Ovary (tissue), 7 donors: ENCODE measurements at regions not wholly inside any gene's neighbourhood (a gene's known extent, or its start where the extent isn't known, plus 50 kb on each side); places are given as distances from the start of the nearest gene placed in this dataset.

Experiments used
- DNase-seq, 5 donors: peaks; one replicate each; pipeline ENCODE4 v3.0.0-alpha.2; 2019 to 2020
- H3K27ac ChIP-seq, 2 donors: fragments of 200-600 bp; one replicate each; pipeline versions ENCODE4 v1.5.1 to v1.8.0; 2019 to 2022
- H3K27me3 ChIP-seq: fragments of 200-600 bp; one replicate; pipeline ENCODE4 v1.8.0; 2022
- H3K36me3 ChIP-seq: fragments of 200-600 bp; sonication (generic); one replicate; pipeline ENCODE4 v1.5.1; 2019
- H3K4me1 ChIP-seq: one replicate; pipeline ENCODE4 v1.8.1; 2013; ENCODE audit warnings: mild to moderate bottlenecking, moderate library complexity; ENCODE audit not compliant: insufficient read depth
- H3K4me3 ChIP-seq: fragments of 200-600 bp; sonication (generic); one replicate; pipeline ENCODE4 v1.5.1; 2017
- H3K9me3 ChIP-seq, 2 donors: fragments of 200-600 bp in 1 of 2; sonication (generic) in 1 of 2; one replicate each; pipeline versions ENCODE4 v1.5.1 to v1.8.1; 2013 to 2019; ENCODE audit warnings: mild to moderate bottlenecking in 1 of 2, moderate library complexity in 1 of 2
- EP300 ChIP-seq: sonication (generic); formaldehyde crosslinking; IDR thresholded peaks from one replicate; pipeline ENCODE4 v1.6.1; 2017; ENCODE audit warnings: antibody characterized with exemption
- POLR2A ChIP-seq: fragments of 450-650 bp; IDR thresholded peaks from one replicate; pipeline ENCODE4 v1.6.1; 2017; ENCODE audit warnings: antibody characterized with exemption, mild to moderate bottlenecking, moderate library complexity
- WGBS, 3 donors: extraction: QIAGEN DNeasy Blood & Tissue Kit in 1 of 3; methylation state at CpG; one replicate each; pipeline versions ENCODE4 v1.1.5 to v1.1.7; 2013 to 2017; 5-methylcytosine and 5-hydroxymethylcytosine counted together
- intact Hi-C, 4 donors: fragments of 100-400 bp; cut with DNase I; formaldehyde crosslinking; loops; one replicate each; pipeline versions ENCODE4 v1.11.0 to v1.15.1; 2022 to 2023
- TF ChIP-seq, protein P1 (sequence below), 3 donors: fragments of 450-650 bp in 2 of 3; fragments of 200-600 bp in 1 of 3; IDR thresholded peaks; one replicate each; pipeline versions ENCODE4 v1.5.1 to v1.8.0; 2016 to 2022; ENCODE audit warnings: antibody characterized with exemption in 3 of 3, mild to moderate bottlenecking in 1 of 3
- donor health status: DM: no; HTN: no; CAD: no; lungs with moderate emphysema.
- donor health status: DM: no; HTN: no; CAD: no.
- donor health status: Bipolar disorder and iron deficiency.
- donor health status: DM: no; HTN: no; CAD: no.
- donor health status: DM: yes; HTN: yes; CAD: no.

DNA sequence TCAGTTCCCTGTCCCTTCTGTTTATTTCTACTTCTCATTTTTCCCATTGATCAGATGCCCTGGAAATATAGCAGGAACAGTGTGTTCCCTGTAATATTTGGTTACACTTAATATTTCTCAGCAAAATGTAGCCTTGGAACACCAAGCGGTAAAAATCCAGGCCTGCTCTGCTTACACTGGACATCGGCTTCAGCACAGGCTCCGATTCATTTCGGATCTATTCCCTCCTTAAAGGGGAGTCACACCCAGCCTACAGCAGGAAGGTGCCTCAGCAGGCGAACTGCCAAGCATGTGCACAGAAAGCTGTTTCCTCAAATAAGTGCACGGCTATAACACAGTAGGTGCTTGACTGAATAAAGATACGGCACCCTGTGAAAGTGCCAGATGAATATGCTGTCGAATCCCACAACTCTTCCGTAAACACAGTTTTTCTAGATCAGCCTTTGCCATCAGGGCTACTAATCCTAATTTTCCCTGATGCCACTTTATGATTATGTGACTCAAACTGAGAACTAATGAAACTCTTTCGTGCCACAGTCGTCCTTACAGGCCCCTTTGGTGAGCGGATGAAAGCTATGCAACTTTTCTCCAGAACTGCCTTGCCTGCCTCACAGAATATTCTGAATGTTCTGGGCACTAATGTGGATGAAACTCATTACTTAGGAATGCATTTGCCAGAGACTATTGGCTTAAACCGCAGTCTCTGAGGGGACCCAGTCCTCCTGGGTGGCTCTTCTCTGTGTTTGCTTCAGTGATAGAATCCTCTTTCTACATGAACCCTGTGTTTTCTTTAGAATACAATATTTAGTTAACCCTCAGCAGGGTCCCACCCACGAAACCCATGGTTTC lies 275.5 kb upstream of the RUNX1 start:
- Histone ChIP-seq H3K36me3 (no peaks in the 10 kb centered on the region), H3K9me3 (no peaks in the 10 kb centered on the region), H3K27me3 (no peaks in the 10 kb centered on the region), H3K4me1 (peaks cover 8% of the 10 kb centered on the region), H3K27ac (peak overlapping the region; percentile 7 to 33), H3K4me3 (no peak overlapping the region)
- intact Hi-C loops = no loop called here
- 50 to 62% (median 57%) methylated on average over 14 of the region's 14 CpGs for WGBS, 3 donors
- no peak for TF ChIP-seq POLR2A
- no peak for TF ChIP-seq EP300
- DNase-seq = peak; percentile 29 to 64 (median 41)

DNA sequence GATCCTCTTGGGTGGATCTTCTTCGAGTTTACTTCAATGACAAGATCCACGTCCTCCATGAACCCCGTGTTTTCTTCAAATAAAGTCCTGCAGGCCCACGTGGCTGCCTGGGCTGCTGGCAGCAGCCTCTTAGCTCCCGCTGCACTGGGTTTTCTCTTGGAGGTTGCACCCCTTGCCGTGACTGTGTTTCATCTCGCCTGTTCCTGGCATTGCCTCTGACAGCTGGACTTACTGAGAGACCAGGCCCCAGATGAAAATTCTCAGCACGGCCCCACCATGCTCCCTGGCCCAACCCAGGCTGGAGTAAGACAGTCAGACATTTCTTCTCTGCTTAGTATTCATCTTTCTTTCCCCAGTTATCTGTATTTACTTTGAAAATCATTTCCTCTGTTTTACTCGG lies 274.8 kb upstream of the RUNX1 start:
- intact Hi-C loops = no loop called here
- peak; percentile 45 to 80 (median 63) for DNase-seq

DNA sequence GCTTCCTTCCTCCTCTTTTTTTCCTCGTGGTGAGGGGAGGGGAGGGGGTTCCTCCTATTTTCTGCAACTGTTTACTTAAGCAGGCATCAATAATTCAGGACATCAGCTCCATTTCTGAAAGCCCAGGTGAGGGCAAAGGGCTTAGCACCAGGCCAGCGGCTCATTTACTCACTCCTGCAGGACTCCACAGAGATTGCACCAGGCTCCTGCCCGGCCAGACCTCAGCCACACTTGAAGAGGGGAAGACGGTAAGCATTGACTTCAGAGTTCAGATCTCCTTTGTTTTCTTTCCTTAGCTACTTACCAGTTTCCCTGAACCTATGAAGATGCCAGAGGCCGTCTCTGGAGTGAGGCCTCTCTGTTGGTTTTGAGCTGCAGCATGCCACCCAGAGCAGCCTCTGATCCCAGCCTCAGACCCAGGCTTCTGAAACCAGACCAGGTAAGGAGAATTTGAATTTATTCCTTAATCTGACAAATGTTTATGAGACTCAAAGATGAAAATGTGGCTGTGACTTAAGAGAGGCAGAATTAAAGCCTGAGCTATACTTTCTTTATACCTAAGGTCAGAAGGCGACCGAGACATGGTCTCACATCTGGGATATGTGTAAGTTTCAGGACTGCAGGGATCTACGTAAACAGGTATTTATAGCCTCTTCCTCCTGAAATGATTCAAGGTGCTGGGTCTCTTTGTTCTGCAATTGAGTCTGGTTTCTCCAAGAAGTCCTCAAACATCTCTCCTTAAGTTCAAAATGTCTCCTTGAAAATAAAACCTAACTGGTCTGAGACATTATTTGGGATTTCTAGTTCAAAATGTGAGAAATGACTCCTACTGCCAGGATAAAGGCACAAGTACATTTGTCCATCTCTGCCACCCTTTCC lies 272.5 kb upstream of the RUNX1 start:
- TF ChIP-seq EP300 (no peak), POLR2A (no peak)
- TF ChIP-seq, protein P1, sequence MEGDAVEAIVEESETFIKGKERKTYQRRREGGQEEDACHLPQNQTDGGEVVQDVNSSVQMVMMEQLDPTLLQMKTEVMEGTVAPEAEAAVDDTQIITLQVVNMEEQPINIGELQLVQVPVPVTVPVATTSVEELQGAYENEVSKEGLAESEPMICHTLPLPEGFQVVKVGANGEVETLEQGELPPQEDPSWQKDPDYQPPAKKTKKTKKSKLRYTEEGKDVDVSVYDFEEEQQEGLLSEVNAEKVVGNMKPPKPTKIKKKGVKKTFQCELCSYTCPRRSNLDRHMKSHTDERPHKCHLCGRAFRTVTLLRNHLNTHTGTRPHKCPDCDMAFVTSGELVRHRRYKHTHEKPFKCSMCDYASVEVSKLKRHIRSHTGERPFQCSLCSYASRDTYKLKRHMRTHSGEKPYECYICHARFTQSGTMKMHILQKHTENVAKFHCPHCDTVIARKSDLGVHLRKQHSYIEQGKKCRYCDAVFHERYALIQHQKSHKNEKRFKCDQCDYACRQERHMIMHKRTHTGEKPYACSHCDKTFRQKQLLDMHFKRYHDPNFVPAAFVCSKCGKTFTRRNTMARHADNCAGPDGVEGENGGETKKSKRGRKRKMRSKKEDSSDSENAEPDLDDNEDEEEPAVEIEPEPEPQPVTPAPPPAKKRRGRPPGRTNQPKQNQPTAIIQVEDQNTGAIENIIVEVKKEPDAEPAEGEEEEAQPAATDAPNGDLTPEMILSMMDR (IDR thresholded peaks at IDR 0.05) = no peak
- H3K9me3 ChIP-seq = no peaks in the 10 kb centered on the region
- peaks cover 8% of the 10 kb centered on the region for H3K4me1 ChIP-seq
- H3K4me3 ChIP-seq = no peak overlapping the region
- intact Hi-C loops = no loop called here
- DNase-seq = no peak
- H3K36me3 ChIP-seq = no peaks in the 10 kb centered on the region
- WGBS, 3 donors = 65 to 83% (median 76%) methylated on average over 8 of the region's 8 CpGs
- H3K27me3 ChIP-seq = no peaks in the 10 kb centered on the region
- H3K27ac ChIP-seq = no peak overlapping the region

More for the DNA sequence above, 274.8 kb upstream of the RUNX1 start:
- Histone ChIP-seq H3K4me3 (no peak overlapping the region), H3K36me3 (no peaks in the 10 kb centered on the region), H3K27ac (peak overlapping the region; percentile 7 to 33), H3K4me1 (peaks cover 8% of the 10 kb centered on the region), H3K9me3 (no peaks in the 10 kb centered on the region), H3K27me3 (no peaks in the 10 kb centered on the region)
- TF ChIP-seq, protein P1 (IDR thresholded peaks at IDR 0.05) = no peak
- TF ChIP-seq EP300 = no peak
- no peak for TF ChIP-seq POLR2A
- WGBS, 3 donors = 17 to 20% (median 19%) methylated on average over 9 of the region's 9 CpGs

DNA sequence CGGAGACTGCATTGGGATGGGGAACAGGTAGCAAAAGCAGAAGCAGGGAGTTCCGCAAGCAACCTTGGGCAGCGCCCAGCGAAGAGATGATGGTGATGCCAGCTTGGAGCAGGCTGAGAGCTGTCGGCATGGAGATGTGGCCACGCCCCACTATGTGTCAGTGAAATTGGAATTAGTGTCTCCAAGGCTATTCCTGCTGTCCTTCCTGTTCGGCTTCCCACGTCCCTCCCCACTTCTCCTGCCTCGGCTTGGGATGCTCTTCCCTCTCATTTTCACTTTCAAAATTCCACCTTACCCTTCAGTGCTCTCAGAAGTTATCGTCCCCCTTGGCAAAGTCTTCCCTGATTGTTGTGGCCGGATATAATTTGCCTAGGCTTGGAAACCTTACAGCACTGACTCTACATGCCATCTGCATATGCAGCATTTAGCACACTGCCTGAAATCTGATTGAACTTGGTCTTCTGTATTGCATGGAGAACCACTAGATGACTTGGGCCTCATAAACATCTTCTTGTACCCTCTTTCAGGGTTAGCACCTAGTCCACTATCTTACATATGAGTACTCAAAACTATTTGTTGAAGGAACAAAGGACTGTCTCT lies 270.7 kb upstream of the RUNX1 start:
- Histone ChIP-seq H3K4me3 (no peak overlapping the region), H3K9me3 (no peaks in the 10 kb centered on the region), H3K27me3 (no peaks in the 10 kb centered on the region), H3K27ac (no peak overlapping the region), H3K4me1 (peaks cover 8% of the 10 kb centered on the region), H3K36me3 (no peaks in the 10 kb centered on the region)
- intact Hi-C loops = no loop called here
- WGBS, 3 donors = 88 to 90% (median 90%) methylated on average over 9 to 11 of the region's 11 CpGs
- no peak for TF ChIP-seq POLR2A
- TF ChIP-seq, protein P1 (IDR thresholded peaks at IDR 0.05) = no peak
- TF ChIP-seq EP300 = no peak
- no peak for DNase-seq
